NCI-H1105 treated with DMSO at 0.1 percent for 48 hours (cell line): ENCODE measurements at regions not wholly inside any gene's neighbourhood (a gene's known extent, or its start where the extent isn't known, plus 50 kb on each side); places are given as distances from the start of the nearest gene placed in this dataset.
"Not testable (repeated sequence)": the region's sequence is repeated elsewhere in the genome, so short reads cannot be mapped to it uniquely, and the experiment has no call there.

Experiments
- DNase-seq: peaks from one replicate; lab custom pipeline; 2025; lab: John Stamatoyannopoulos, UW

DNA sequence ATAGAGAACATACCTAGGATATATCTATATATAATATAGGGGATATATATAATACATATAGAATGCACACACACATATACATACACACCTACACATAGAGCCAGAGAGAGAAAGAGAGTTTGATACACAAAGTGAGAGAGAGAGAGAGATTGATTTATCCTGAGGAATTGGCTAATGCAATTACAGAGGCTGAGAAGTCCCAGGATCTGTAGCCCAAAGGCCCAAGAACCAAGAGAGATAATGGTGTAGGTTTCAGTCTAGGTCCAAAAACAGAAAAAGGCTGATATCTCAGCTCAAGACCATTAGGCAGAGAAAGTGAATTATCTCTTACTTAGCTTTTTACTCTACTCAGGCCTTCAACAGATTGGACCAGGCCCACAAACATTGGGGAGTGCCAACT lies 715.0 kb upstream of the LCORL start:
- no peak for DNase-seq

DNA sequence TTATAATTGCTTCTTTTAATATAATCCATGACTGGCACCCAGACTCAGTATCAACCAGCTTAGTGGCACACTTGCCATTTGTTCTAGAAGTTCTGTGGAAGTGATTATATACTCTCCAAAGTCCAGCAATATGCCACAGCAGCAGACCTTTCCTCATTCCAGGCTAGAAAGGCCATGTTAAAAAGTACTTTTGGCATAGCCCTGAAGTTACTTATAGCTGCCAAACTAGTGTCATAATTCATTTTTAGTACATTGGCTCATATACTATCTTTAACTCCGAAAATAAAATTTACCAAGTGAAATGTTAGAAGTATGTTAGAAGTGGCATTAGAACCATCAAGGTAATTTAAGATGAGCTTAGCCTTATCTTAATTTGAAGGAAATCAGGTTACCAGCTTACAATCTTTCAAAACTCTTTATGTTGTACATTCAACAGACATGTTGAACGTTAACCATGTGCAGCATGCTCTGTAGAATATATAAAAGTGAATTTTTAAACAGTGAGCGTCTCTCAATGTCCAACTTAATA lies 714.2 kb upstream of the LCORL start:
- DNase-seq, result no peak

DNA sequence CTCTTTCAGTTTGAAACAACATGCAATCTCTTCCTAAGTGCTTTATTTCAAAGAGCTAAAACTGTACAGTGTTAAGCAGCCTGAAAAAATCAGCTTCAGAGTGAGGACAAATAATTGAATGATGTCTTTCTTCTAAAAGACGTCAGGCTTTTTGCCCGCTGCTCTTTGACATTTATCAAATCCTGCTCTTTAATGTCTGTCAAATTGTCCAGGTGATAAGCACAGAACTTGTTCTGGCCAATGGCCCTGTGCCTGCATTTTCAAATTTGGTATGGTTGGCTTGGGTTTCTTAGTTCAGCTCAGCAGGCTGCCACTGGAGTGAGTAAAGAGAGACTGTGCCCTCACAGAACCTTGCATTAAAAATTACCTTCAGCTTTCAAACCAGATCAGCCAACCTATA lies 712.9 kb upstream of the LCORL start:
- DNase-seq, result peak; percentile 2

DNA sequence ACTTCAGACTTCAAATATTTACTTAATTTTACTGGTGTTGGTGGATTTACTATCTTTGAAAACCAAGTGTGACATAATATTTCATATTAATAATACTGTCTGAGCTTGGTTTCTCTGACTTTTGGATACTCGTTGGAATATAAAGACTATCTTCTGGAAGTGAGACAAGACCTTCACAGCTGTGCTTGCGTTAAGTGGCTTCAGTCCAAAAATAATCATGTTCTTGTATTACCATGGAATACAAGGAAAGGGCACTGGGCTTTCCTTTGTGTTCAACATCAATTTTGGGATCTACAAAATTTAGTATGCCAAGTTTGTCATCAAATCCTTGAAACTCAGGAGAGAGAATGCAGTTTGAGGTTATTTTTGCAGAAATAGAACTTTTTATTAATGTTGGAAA lies 712.4 kb upstream of the LCORL start:
- DNase-seq, result peak; percentile 24

DNA sequence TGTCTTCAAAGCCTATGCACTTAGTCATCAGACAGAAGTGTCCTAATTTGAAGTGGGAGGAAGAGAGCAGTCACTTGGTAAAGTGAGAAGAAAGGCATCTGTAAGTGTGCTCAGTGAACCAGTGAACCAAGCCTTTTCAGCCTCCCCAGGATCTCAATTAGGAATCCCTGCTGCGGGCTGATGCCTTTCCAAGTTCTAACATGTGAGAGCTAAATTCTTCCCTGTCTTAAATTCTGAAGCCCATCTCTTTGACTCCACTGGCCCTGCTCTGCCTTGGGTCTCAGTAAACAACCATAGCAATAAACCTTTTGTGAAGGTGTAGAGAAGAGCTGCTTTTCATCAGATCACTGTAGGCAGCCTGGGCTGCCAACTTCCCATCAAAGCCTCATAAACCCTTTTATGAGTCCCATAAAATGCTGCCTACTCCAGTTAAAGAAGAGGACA lies 701.2 kb upstream of the LCORL start:
- no peak for DNase-seq

DNA sequence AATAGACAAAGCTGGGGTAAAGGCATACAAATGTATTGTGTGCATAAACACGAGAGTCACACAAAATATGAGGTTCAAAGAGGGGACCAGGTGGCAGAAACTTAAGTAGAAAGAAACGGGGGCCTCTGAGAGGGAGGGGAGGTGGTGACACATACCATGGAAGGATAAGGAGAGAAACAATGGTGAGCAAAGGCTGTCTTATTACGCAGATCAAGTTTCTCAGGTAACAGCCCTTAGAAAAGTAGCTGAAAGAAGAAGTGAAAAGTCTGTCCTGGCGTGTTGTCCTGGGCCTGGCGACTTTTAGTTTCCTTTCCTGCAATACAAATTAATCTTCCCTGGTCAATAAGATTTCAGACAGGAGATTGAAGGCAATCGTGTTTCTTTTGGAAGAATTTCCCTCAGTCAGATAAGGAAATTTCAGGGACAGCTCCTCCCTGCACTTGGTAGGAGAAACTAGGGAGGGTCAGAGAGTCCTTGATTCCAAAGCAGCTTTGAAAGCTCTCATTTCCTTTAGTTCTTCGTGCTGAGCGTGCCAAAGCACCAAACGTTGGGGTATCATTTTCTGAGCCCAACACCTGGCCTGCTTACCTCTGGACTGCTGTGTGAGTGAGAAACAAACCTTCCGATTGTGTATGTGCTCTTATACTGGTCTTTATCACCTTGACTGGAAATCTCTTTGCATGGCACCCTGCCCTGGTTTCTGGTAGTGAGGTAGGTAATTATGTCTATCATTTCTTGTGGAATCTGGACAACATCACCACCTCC lies 676.7 kb upstream of the LCORL start:
- DNase-seq, result no peak

DNA sequence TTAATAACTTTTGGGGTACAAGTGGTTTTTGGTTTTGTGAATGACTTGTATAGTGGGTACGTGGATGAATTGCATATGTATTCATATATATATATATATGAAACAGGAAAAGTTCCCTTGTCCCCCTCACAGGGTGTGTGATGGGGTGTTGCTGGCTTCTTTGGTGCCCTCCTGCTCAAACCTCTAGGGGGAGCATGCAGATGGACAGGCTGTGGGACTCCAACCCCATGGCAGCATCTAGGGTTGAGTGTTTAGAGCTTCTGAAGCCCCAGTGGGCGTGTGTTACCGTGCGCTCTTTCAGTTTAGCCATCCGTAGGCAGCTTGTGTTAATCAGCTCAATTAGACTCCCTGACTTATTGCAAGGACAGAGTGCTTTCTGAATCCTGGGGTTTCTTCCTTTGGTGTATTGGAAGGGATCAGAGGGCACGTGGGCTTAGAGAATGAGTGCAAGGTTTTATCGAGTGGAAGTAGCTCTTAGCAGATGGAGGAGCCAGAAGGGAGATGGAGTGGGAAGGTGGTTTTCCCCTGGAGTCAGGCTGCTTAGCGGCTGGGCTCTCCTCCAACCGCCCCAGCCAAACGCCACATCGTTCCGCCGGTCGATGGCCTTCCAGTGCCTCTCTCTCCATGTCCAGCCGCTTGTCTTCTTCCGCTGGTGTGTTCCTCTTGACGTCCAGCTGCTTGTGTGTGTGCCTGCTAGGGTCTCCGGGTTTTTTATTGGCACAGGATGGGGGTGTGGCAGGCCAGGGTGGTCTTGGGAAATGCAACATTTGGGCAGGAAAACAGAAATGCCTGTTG lies 674.4 kb upstream of the LCORL start:
- no peak for DNase-seq

DNA sequence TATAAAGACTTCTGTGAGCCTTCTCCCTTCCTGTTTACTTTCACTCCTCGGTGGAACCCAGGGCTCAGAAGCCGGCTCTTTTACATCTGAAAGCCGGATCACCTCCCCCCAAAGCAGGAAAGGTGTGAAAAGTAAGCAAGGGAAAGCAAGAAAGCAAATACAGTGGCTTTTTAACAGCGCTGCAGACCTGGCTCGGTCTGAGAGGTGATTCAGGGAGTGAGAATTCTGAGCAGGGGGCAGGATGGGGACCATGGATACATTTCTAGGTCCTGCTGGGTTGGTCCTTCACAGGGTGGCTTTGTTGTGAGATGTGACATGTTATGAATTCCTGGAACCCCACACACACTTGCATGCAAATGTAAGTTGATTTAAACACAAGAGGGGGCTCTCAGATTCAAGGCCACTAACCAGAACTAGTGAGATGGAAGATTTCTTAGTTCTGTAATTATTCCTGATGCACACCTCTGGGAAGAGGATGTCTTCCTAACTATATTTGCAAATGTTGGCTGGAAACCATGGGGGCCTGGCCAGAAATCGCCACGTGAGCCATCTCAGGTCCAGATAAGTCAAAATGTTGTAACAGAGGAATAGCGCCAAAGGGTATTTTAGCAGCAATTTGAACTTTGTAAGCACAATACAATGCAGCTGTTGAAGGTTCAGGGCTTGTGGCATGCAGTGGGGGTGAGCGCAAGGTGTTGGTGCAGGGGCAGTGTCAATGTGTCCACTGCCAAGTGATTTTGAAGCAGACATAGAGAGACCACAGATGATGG lies 670.1 kb upstream of the LCORL start:
- DNase-seq, result no peak

DNA sequence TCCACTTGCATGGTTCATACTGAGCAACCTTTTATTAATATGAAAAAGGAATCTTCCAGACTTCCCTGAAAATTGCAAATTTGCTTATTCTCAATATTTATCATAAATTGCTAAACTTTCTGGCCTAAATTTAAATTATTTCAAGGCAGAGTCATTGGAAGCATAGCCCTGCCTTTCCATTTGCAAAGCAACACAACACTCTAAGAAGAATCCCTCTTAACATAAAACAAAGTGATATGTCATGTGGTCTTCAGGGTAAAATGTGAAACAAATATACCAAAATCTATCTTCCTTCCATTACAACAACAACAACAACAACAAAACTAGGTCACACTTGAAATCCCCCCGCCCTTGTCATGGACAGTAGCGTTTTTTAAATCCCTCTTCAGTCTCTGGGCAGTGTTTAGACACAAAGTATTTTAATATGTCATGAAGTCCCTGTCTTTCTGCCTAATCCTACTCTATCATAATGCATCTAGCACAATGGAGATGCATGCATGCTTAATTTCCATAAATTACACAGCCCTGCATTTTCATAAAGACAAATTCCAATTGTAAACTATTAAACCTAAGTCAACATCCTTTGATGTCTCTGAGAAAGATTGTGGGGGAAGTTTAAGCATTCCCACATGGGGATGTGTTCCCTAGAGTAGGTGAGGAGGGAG lies 668.9 kb upstream of the LCORL start:
- no peak for DNase-seq

DNA sequence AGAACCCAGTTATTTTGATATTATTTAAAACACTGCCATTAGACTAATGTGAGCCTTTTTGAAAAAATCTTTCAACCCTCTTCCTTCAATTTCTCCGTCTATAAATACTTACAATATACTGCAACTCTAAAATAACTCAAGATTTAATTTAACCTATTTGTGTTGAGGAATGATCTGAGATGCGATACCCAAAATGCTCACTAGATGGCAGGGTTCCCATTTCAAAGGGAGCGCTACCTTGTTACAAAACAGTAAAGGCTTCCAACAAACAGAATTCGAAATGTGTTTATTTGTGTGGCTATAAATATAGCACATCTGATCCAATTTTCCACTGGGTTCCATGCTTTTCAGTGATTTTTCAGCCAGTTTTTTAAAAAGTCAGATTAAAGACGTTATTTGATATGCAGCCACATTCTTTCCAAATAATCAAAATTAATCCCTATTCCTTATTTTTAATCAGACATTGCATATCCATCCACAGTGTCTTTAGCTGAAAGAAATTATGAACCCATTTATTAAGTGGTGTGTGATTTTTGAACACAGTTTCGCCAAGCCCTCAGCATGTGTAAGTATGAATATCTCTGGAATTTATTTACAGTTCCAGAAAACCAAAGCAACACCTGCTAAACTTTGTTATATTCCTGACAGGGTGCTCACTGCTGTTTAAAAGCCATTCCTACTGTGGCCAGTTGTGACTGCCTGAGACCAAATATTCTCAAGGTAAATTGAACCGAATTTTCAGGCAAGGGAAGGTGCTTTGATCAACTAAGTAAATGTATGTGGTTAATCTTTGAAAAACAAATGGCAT lies 668.0 kb upstream of the LCORL start:
- DNase-seq, result peak; percentile 43

DNA sequence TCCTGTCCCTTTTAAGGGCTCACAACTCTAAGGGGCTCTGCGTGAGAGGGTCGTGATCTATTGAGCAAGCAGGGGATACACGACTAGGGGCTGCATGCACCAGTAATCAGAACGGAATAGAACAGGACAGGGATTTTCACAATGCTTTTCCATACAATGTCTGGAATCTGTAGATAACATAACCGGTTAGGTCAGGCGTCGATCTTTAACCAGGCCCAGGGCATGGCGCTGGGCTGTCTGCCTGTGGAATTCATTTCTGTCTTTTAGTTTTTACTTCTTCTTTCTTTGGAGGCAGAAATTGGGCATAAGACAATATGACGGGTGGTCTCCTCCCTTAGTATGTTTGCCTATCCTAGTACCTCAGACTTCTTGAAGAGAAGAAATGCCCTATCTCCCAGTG lies 666.8 kb upstream of the LCORL start:
- not testable (repeated sequence) for DNase-seq

DNA sequence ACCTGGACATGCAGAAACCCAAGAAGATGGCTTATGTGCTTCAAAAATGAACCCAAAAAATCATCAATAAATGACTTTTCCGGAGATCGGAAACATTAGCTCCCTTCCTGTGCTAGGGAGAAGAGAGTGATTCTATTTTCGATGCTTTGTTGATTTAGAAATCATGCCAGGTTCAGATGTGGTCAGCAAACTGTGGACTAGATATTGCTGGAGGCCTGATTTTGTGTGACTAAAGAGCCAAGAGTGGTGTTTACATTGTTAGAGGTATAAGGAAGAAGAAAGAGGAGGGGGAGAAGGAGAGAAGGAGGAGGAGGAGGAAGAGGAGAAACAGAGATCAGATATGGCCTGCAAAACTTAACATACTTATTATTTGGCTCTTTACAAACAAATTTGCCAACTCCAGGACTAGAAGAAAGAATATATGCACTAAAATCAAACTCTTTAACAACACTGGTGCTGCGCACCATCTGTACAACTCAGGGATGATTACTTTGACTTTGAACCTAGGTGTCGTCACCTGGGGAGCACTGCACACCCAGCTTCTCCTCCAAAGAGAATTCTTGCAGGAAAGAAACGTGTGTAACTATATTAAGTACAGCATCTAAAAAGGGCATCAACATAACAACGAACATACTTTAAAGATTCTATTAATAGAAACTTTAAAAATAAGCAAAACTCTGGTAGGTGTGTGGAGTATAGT lies 664.9 kb upstream of the LCORL start:
- no peak for DNase-seq

DNA sequence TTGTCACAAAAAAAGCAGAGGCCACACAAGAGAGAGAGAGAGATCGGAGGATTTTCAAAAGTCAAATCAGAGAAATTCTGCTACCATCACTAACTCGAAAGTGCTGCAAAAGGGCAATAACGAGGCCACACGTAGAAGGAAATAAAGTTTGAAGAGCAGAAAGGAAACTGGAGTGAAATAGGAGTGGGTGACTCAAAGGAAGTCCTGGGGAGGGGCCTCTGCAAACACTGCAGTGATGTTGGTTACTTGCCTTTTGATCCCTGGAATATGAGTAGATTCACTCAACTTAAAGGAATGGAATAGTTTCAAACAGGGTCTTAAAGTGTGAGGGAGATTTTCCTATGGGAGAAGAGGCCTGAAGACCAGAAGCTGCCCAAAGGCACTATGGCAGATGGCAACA lies 663.4 kb upstream of the LCORL start:
- DNase-seq, result no peak

DNA sequence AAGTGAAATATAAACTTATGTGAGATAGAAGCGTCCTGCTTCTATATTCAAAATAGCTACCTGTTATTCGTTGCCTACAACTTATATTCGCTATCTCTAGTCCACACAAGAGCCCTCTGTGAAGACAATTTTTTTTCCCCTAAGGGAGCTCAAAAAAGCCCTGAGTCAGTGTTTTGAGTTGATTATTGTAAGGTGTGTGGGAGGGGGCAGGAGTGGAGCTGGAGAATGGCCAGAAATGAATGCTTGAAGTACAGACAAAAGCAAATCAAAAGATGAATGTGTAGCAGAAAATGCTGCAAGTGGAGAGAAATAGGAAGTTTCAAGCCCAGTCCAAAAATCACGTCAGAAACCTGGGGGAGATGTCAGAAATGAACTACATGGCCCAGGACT lies 655.0 kb upstream of the LCORL start:
- DNase-seq, result peak; percentile 6

DNA sequence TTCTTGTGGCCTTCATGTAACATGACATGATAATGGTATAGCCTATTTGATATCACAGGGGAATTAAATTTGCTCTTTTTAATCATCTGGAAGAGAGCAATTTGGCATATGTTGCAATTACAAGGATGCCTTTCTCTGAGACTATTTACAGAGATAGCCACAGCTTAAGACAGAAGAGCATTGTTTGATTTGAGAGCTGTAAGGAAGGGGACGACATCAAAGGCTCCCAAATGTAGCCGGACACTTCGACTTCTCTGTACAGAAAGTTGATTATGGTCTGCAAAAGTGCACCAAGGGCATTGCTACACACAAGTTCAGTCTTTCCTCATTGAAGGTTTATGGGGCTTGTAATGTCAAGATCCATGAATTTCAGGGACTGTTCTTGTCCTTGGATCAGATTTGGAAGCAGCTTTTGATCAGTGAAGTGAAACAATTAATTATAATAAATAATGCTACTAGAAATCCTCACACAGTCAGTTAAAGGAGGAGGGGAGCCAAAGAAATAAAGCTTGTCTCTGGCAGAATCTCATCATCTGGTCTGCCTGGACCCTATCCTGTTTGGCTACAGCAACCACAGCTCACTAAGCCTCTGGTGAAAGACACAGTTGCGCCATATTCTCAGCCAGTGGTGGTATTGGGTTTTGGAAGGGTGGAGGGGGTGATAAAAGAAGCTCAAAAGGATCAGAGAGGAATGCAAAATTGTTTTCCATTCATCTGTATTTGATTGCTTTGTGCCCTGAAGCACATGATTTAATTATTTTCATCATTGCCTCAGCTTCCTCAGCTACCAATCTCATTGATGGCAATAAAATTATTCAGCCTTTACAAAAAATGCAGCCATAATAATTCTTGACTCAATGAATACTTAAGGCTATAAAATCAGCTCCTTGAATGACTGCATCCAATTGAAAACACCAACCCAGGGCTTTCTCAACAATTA lies 654.3 kb upstream of the LCORL start:
- DNase-seq, result no peak

DNA sequence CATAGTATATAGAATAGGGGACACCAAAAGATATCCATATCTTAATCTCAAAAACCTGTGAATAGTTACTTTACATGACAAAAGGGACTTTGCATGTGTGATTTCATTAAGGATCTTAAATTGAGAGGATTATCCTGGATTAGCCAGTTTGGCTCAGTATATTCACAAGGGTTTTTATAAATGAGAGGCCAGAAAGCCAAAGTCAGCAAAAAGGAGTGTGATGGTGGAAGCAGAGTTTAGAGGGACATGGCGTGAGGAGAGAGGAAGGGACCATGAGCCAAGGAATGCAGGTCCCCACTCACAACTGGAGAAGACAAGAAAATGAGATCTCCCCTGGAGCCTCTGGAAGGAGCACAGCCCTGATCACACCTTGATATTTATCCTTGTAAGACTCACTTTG lies 648.5 kb upstream of the LCORL start:
- no peak for DNase-seq

DNA sequence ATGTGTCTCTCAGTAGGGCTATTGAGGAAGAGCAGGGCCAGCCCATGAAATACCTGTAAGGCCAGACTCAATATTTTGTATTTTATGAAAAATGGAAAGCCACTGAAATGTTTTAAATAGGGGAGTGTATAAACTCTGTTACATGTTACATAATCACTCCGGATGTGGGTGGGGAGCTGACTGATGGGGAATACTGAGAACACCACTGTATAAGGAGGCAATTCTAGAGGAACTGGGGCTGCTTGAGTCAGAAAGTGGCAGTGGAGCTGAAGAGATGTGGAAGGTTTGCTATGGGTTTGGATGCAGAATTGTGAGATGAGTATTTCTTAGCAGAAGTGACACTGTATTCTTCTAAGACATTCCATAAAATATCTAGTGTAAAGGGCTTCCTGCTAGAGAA lies 647.8 kb upstream of the LCORL start:
- DNase-seq, result no peak

DNA sequence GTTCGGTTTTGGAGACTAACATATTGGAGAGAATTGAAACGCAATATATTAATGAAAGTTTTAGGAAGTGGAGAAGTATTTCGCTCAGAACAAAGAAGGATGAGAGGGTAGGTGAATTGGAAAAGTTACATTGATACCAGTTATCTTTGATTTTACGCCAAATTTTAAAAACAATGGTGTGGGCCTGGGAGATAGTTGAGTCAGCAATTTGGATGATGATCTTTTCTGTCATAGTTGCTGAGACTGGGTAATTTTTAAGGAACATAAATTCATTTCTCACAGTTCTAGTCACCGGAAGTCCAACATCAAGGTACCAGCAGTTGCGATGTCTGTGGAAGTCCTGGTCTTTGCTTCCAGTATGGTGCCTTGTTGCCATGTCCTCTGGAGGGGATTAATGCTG lies 644.8 kb upstream of the LCORL start:
- DNase-seq, result no peak

DNA sequence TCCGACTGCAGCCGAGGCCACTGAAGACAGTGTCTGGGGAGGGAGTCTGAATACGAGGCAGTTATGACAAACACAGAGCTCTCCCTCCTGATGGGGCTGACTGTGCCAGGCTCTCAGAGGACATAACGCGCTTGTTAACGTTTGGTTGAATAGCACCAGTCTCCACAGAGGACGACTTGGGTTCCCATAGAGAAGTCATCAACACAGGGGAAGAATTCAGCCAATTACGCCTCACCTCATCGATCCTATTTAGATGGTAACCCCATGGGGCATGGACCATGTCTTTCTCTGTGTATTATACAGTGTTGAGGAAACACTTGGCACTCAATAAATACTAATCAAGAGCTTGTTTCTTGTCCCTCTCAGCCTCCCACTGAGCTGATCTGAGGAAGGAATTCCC lies 642.6 kb upstream of the LCORL start:
- no peak for DNase-seq
